HG03432 (cell line): ENCODE measurements at regions not wholly inside any gene's neighbourhood (a gene's known extent, or its start where the extent isn't known, plus 50 kb on each side); places are given as distances from the start of the nearest gene placed in this dataset.

Experiments
- ATAC-seq: cut with Tn5 transposase; IDR thresholded peaks from one replicate; pipeline ENCODE4 v1.9.1; 2021; ENCODE audit warnings: mild to moderate bottlenecking, moderate library complexity; ENCODE audit not compliant: unreplicated experiment

DNA sequence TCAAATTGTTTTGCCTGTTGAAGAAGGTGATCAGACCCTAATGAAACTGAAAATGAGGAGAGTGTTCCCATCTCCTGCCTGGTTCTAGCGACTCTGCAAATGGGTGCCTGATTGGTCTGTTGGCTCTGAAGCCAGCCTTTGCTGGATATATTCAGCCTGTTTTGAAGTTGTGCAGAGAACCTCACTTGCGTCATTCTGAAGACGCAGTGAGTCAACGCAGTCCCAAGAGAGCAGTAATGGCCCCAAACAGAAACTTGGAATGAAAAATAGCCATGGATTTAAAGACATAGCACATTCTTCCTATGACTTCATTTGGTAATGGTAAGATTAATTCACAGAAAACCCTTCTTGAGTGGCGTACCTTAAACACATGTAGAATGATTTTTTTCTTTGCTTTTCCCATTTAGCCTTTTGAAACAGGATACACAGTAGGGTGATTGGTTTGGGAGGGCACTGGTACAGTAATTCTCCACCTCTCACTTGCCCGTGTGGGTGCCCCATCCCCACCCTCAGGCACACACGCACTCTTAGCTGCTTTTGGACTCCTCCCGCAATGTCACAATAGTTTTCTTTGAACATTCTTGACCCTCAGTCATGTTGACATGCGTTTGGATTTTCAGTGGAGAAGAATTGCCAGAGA lies 54.1 kb upstream of the ABL1 start:
- no peak for ATAC-seq

DNA sequence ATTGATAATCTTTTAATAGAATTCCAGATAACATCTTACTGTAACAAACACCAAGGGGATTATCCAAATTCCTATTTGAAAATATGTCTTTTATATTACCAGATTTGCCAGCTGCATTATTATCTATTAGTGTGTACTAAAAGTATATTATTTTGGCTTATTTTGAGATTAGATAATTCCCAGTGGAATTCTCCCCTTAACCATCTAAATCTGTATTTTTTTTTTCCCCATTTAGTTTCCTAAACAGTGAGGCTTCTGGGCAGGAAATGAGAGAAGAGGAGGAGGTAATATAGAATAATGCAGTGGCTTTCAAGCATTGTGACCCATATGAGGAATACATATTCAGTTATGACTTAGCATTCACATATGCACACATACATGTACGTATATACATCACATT lies 53.5 kb upstream of the ABL1 start:
- ATAC-seq = no peak

DNA sequence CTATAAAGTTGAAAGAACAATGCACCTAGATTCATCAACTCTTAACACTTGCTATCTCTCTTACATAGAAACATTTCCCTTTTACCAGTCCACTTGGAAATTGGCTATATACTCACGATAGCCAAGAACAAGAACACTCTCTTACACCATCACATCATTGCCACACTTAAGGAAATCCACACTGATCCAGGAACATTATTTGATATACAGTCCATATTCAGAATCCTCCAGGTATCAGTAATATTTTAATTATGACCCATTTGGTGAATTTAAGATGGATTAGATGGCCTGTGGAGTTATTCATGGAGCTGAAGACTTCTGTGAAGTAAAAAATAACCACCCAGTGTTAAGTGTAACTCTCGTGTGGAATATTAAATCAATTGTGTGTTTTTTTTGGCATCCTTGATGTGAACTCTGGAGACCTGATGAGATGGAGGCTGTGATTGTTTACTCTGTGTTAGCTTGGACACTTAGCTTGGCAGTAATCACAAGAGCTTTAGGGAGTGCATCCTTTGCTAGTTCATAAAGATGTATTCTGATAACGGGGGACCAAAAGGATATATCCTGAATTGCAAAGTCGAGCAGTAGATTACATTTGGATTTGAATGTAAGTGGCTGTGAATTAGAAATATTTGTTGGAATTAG lies 52.0 kb upstream of the ABL1 start:
- ATAC-seq = no peak

DNA sequence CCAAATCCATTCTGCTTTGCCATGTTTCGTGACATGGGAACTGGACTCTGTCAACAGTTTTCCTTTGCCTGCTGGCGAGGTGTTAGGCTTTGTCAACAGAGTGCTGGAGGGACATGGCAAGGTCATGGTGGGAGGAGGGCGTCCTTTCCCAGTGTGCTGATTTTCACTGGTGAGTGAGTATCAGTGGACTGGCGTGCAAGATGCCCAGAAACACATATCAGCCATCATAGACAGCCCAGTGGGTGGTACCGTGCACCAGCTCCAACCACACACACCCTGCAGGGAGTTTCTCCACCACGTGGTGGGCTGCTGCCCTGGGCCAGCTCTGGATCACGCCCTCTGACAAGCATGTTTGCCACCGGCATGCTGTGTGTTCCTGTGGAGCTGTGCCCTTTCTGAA lies 50.0 kb upstream of the ABL1 start:
- no peak for ATAC-seq
